Activated CD8-positive, alpha-beta T cell treated with anti-CD3 and anti-CD28 coated beads, Interleukin-2, amount 10 ng/mL, durations not matched to agents 7 days and 5 days (primary cell): ENCODE measurements at regions not wholly inside any gene's neighbourhood (a gene's known extent, or its start where the extent isn't known, plus 50 kb on each side); places are given as distances from the start of the nearest gene placed in this dataset.

Experiments used
- ATAC-seq: fragments of 150-1000 bp; cut with Tn5 transposase; one replicate; pipeline ENCODE4 v1.10.0; 2021; ENCODE audit warnings: moderate library complexity
- CTCF ChIA-PET: fragments of 350-600 bp; sonication (Branson Sonifier 250); formaldehyde crosslinking; loops from one replicate; lab custom pipeline; 2021; ENCODE audit warnings: antibody characterized with exemption; lab: Charles Lee
- POLR2A ChIA-PET: fragments of 350-600 bp; sonication (Branson Sonifier 250); formaldehyde crosslinking; loops from one replicate; lab custom pipeline; 2021; ENCODE audit warnings: antibody characterized with exemption; lab: Charles Lee
- DNase-seq: peaks from one replicate; pipeline ENCODE4 v3.0.0-alpha.2; 2020
- H3K27ac Mint-ChIP-seq: one replicate; pipeline ENCODE4 v1.8.0; 2021; ENCODE audit warnings: mild to moderate bottlenecking, mixed read lengths
- H3K27me3 Mint-ChIP-seq: one replicate; pipeline ENCODE4 v1.8.0; 2021; ENCODE audit warnings: low read depth, mixed read lengths
- H3K36me3 Mint-ChIP-seq: one replicate; pipeline ENCODE4 v1.8.0; 2021; ENCODE audit warnings: low read depth, mixed read lengths
- H3K4me1 Mint-ChIP-seq: one replicate; pipeline ENCODE4 v1.8.0; 2021; ENCODE audit warnings: low read depth, mixed read lengths
- H3K4me3 Mint-ChIP-seq: one replicate; pipeline ENCODE4 v1.8.0; 2021; ENCODE audit warnings: mild to moderate bottlenecking, mixed read lengths
- H3K9me3 Mint-ChIP-seq: one replicate; pipeline ENCODE4 v1.8.0; 2022; ENCODE audit warnings: mixed read lengths; ENCODE audit not compliant: insufficient read depth

GRCh38 chr5:92908952-92909601 lies 671.9 kb downstream of the NR2F1-AS1 start:
- ChIA-PET POLR2A (no interaction called here), CTCF (no interaction called here)
- Mint-ChIP-seq H3K4me3 (no peak overlapping the region), H3K36me3 (no peaks in the 10 kb centered on the region), H3K27ac (no peak overlapping the region), H3K27me3 (no peaks in the 10 kb centered on the region), H3K4me1 (no peaks in the 10 kb centered on the region), H3K9me3 (no peaks in the 10 kb centered on the region)
- ATAC-seq: no peak
- no peak for DNase-seq

GRCh38 chr5:92907938-92908606 lies 672.9 kb downstream of the NR2F1-AS1 start:
- ChIA-PET CTCF (no interaction called here), POLR2A (no interaction called here)
- Mint-ChIP-seq H3K4me1 (no peaks in the 10 kb centered on the region), H3K27ac (no peak overlapping the region), H3K36me3 (no peaks in the 10 kb centered on the region), H3K27me3 (no peaks in the 10 kb centered on the region), H3K4me3 (no peak overlapping the region), H3K9me3 (no peaks in the 10 kb centered on the region)
- DNase-seq (no peak), ATAC-seq (no peak)

GRCh38 chr5:92906798-92907376 lies 674.1 kb downstream of the NR2F1-AS1 start:
- H3K36me3 Mint-ChIP-seq: no peaks in the 10 kb centered on the region
- ATAC-seq (no peak), DNase-seq (no peak)
- no peak overlapping the region for H3K27ac Mint-ChIP-seq
- POLR2A ChIA-PET: no interaction called here
- H3K9me3 Mint-ChIP-seq: no peaks in the 10 kb centered on the region
- H3K4me1 Mint-ChIP-seq: no peaks in the 10 kb centered on the region
- no peaks in the 10 kb centered on the region for H3K27me3 Mint-ChIP-seq
- H3K4me3 Mint-ChIP-seq: no peak overlapping the region
- CTCF ChIA-PET: no interaction called here

GRCh38 chr5:92904021-92904420 lies 677.0 kb downstream of the NR2F1-AS1 start:
- no peak for DNase-seq
- H3K4me1 Mint-ChIP-seq: no peaks in the 10 kb centered on the region
- no peaks in the 10 kb centered on the region for H3K36me3 Mint-ChIP-seq
- ChIA-PET POLR2A (no interaction called here), CTCF (no interaction called here)
- H3K27ac Mint-ChIP-seq: no peak overlapping the region
- H3K27me3 Mint-ChIP-seq: no peaks in the 10 kb centered on the region
- no peak overlapping the region for H3K4me3 Mint-ChIP-seq
- peaks cover 5% of the 10 kb centered on the region for H3K9me3 Mint-ChIP-seq
- ATAC-seq: no peak

GRCh38 chr5:92899611-92900010 lies 681.4 kb downstream of the NR2F1-AS1 start:
- H3K27me3 Mint-ChIP-seq: no peaks in the 10 kb centered on the region
- peaks cover 5% of the 10 kb centered on the region for H3K9me3 Mint-ChIP-seq
- H3K27ac Mint-ChIP-seq: no peak overlapping the region
- no peaks in the 10 kb centered on the region for H3K36me3 Mint-ChIP-seq
- ChIA-PET POLR2A (no interaction called here), CTCF (interaction anchor here (0.8 kb wide), 1 partner anchor 11 kb away, joined by 3 read pairs; no protein-coding TSS in a partner anchor)
- ATAC-seq (no peak), DNase-seq (no peak)
- H3K4me3 Mint-ChIP-seq: no peak overlapping the region
- H3K4me1 Mint-ChIP-seq: no peaks in the 10 kb centered on the region

- Mint-ChIP-seq H3K4me1 (no peaks in the 10 kb centered on the region), H3K9me3 (peaks cover 5% of the 10 kb centered on the region), H3K4me3 (no peak overlapping the region), H3K27ac (no peak overlapping the region), H3K36me3 (no peaks in the 10 kb centered on the region), H3K27me3 (no peaks in the 10 kb centered on the region)
- ATAC-seq: no peak
- POLR2A ChIA-PET: no interaction called here
- DNase-seq: no peak
- CTCF ChIA-PET: no interaction called here
These were observed 684.3 kb downstream of the NR2F1-AS1 start for GRCh38 chr5:92896722-92897121.

- POLR2A ChIA-PET: no interaction called here
- Mint-ChIP-seq H3K4me1 (no peaks in the 10 kb centered on the region), H3K4me3 (no peak overlapping the region), H3K27me3 (no peaks in the 10 kb centered on the region), H3K36me3 (no peaks in the 10 kb centered on the region), H3K27ac (no peak overlapping the region), H3K9me3 (peaks cover 6% of the 10 kb centered on the region)
- DNase-seq (no peak), ATAC-seq (no peak)
- CTCF ChIA-PET: no interaction called here
These were observed 690.2 kb downstream of the NR2F1-AS1 start for GRCh38 chr5:92890841-92891244.

- DNase-seq (no peak), ATAC-seq (no peak)
- H3K36me3 Mint-ChIP-seq: no peaks in the 10 kb centered on the region
- peaks cover 6% of the 10 kb centered on the region for H3K9me3 Mint-ChIP-seq
- no peak overlapping the region for H3K4me3 Mint-ChIP-seq
- CTCF ChIA-PET: no interaction called here
- no peaks in the 10 kb centered on the region for H3K4me1 Mint-ChIP-seq
- H3K27ac Mint-ChIP-seq: no peak overlapping the region
- POLR2A ChIA-PET: no interaction called here
- no peaks in the 10 kb centered on the region for H3K27me3 Mint-ChIP-seq
These were observed 691.9 kb downstream of the NR2F1-AS1 start for GRCh38 chr5:92889140-92889539.

GRCh38 chr5:92887254-92887653 lies 693.8 kb downstream of the NR2F1-AS1 start:
- ChIA-PET POLR2A (no interaction called here), CTCF (no interaction called here)
- DNase-seq: no peak
- Mint-ChIP-seq H3K36me3 (no peaks in the 10 kb centered on the region), H3K4me1 (no peaks in the 10 kb centered on the region), H3K27me3 (no peaks in the 10 kb centered on the region), H3K9me3 (peaks cover 6% of the 10 kb centered on the region), H3K27ac (no peak overlapping the region), H3K4me3 (no peak overlapping the region)
- no peak for ATAC-seq

GRCh38 chr5:92886751-92887150 lies 694.3 kb downstream of the NR2F1-AS1 start:
- Mint-ChIP-seq H3K27me3 (no peaks in the 10 kb centered on the region), H3K36me3 (no peaks in the 10 kb centered on the region), H3K9me3 (peaks cover 6% of the 10 kb centered on the region), H3K4me3 (no peak overlapping the region), H3K27ac (no peak overlapping the region), H3K4me1 (no peaks in the 10 kb centered on the region)
- POLR2A ChIA-PET: no interaction called here
- CTCF ChIA-PET: no interaction called here
- DNase-seq (no peak), ATAC-seq (no peak)

GRCh38 chr5:92885950-92886349 lies 695.1 kb downstream of the NR2F1-AS1 start:
- POLR2A ChIA-PET: no interaction called here

GRCh38 chr5:92884469-92884868 lies 696.5 kb downstream of the NR2F1-AS1 start:
- Mint-ChIP-seq H3K4me3 (no peak overlapping the region), H3K27ac (no peak overlapping the region), H3K4me1 (no peaks in the 10 kb centered on the region), H3K27me3 (no peaks in the 10 kb centered on the region), H3K9me3 (no peaks in the 10 kb centered on the region), H3K36me3 (no peaks in the 10 kb centered on the region)
- no peak for DNase-seq
- ATAC-seq: no peak
- ChIA-PET POLR2A (no interaction called here), CTCF (no interaction called here)

More at GRCh38 chr5:92885950-92886349, 695.1 kb downstream of the NR2F1-AS1 start:
- H3K4me3 Mint-ChIP-seq: no peak overlapping the region
- H3K27me3 Mint-ChIP-seq: no peaks in the 10 kb centered on the region
- no peak overlapping the region for H3K27ac Mint-ChIP-seq
- no peaks in the 10 kb centered on the region for H3K9me3 Mint-ChIP-seq
- no peak for DNase-seq
- no peaks in the 10 kb centered on the region for H3K4me1 Mint-ChIP-seq
- ATAC-seq: no peak
- no peaks in the 10 kb centered on the region for H3K36me3 Mint-ChIP-seq
- CTCF ChIA-PET: no interaction called here
